ENCODE measurements at regions not wholly inside any gene's neighbourhood (a gene's known extent, or its start where the extent isn't known, plus 50 kb on each side); places are given as distances from the start of the nearest gene placed in this dataset.

DNA sequence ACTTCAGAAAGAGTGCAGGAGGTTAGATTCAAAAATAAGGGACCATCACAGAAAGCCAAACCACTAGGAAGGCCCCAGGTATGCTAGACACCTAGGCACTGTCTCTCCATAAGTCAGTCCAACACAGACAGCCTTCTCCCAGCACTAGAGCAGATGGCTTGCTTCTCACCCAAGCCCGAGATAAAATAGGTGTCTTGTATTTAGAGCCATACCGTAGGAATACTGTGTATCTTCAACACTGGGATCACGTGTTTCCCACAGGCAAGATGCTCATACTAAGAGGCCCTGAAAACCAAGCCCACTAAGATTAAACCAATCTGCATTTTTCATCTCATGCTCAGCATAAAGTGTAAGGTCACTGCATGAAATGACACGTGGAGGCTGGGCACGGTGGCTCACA is 223.3 kb upstream of the KAZN start:
- whole genome bisulfite sequencing (ENCODE audit: insufficient coverage) = 90% methylated on average over 3 of the region's 5 CpGs
- no peaks in the 10 kb centered on the region for H3K36me3 ChIP-seq (replicated peaks in 1 of 2; ENCODE audit: control insufficient read depth in 1 of 2, insufficient read depth in 2 of 2, low read length in 2 of 2)
- Mint-ChIP-seq H3K27ac (no peak overlapping the region), H3K4me1 (no peaks in the 10 kb centered on the region), H3K36me3 (no peaks in the 10 kb centered on the region), H3K9me3 (peaks cover 2 to 20% (median 14%) of the 10 kb centered on the region in 7 donors), H3K27me3 (ENCODE audit: low read depth in 3 of 3) (peaks cover 2 to 4% (median 3%) of the 10 kb centered on the region in 3 donors), H3K4me3 (no peak overlapping the region)
- H3K4me2 ChIP-seq (replicated peaks; ENCODE audit: extremely low read depth, low read length, poor library complexity, severe bottlenecking) = no peak overlapping the region
- peaks cover 11 to 14% of the 10 kb centered on the region in 2 donors for H3K9me3 ChIP-seq (replicated peaks in 1 of 2; ENCODE audit: control insufficient read depth in 1 of 2, insufficient read depth in 1 of 2, low read length in 2 of 2)
- no peak for DNase-seq
- H3K27me3 ChIP-seq (ENCODE audit: control insufficient read depth in 2 of 2, insufficient read depth in 2 of 2, low read length in 2 of 2) = no peaks in the 10 kb centered on the region
- H3K4me1 ChIP-seq (ENCODE audit: control insufficient read depth in 1 of 2, insufficient read depth in 2 of 2, low read length in 2 of 2) = no peaks in the 10 kb centered on the region
- H2AFZ ChIP-seq (ENCODE audit: insufficient read depth, low read depth, low read length, poor library complexity, severe bottlenecking) = no peak overlapping the region
- intact Hi-C loops (cut with micrococcal nuclease) = no loop called here
- H3K79me2 ChIP-seq (ENCODE audit: insufficient read depth, low read length) = no peaks in the 10 kb centered on the region
- TF ChIP-seq, protein P1, sequence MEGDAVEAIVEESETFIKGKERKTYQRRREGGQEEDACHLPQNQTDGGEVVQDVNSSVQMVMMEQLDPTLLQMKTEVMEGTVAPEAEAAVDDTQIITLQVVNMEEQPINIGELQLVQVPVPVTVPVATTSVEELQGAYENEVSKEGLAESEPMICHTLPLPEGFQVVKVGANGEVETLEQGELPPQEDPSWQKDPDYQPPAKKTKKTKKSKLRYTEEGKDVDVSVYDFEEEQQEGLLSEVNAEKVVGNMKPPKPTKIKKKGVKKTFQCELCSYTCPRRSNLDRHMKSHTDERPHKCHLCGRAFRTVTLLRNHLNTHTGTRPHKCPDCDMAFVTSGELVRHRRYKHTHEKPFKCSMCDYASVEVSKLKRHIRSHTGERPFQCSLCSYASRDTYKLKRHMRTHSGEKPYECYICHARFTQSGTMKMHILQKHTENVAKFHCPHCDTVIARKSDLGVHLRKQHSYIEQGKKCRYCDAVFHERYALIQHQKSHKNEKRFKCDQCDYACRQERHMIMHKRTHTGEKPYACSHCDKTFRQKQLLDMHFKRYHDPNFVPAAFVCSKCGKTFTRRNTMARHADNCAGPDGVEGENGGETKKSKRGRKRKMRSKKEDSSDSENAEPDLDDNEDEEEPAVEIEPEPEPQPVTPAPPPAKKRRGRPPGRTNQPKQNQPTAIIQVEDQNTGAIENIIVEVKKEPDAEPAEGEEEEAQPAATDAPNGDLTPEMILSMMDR (IDR thresholded peaks at IDR 0.05) = no peak
- no peak overlapping the region for H3K27ac ChIP-seq (ENCODE audit: low read depth in 1 of 2, low read length in 2 of 2)
- H3K9ac ChIP-seq (ENCODE audit: insufficient read depth, low read length, poor library complexity, severe bottlenecking) = no peak overlapping the region
- no peak overlapping the region for H3K4me3 ChIP-seq (replicated peaks in 1 of 3; ENCODE audit: low read depth in 2 of 3, low read length in 3 of 3)
- no peaks in the 10 kb centered on the region for H4K20me1 ChIP-seq (ENCODE audit: insufficient read depth, low read length)

DNA sequence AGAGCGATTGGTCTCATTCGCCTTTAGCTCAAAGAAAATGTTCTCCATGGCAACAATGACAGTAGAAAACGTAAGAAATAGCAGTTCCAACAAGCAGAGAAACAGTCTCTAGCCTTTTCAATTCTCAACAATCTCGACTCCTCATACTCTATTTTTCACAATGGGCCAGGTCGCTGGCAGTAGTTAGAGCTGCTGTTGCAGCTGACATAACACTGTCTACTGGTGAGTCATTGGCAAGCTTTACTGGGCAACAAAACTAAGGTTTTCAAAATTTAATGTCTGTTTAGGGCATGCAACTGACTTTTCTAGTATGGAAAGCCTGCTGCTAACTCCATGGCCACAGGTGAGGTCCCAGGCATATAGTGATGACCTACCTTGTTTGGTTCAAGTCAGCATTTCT is 221.1 kb upstream of the KAZN start:
- Mint-ChIP-seq H3K4me3 (no peak overlapping the region), H3K36me3 (no peaks in the 10 kb centered on the region), H3K27me3 (ENCODE audit: low read depth in 3 of 3) (peaks cover 2 to 4% (median 3%) of the 10 kb centered on the region in 3 donors), H3K27ac (no peak overlapping the region), H3K4me1 (no peaks in the 10 kb centered on the region), H3K9me3 (peaks cover 7 to 28% (median 24%) of the 10 kb centered on the region in 7 donors)
- Histone ChIP-seq H3K27me3 (ENCODE audit: control insufficient read depth in 2 of 2, insufficient read depth in 2 of 2, low read length in 2 of 2) (no peaks in the 10 kb centered on the region), H3K9ac (ENCODE audit: insufficient read depth, low read length, poor library complexity, severe bottlenecking) (no peak overlapping the region), H3K27ac (ENCODE audit: low read depth in 1 of 2, low read length in 2 of 2) (no peak overlapping the region), H4K20me1 (ENCODE audit: insufficient read depth, low read length) (no peaks in the 10 kb centered on the region), H3K4me1 (ENCODE audit: control insufficient read depth in 1 of 2, insufficient read depth in 2 of 2, low read length in 2 of 2) (no peaks in the 10 kb centered on the region), H3K9me3 (replicated peaks in 1 of 2; ENCODE audit: control insufficient read depth in 1 of 2, insufficient read depth in 1 of 2, low read length in 2 of 2) (peaks cover 12 to 17% of the 10 kb centered on the region in 2 donors), H3K36me3 (replicated peaks in 1 of 2; ENCODE audit: control insufficient read depth in 1 of 2, insufficient read depth in 2 of 2, low read length in 2 of 2) (no peaks in the 10 kb centered on the region), H2AFZ (ENCODE audit: insufficient read depth, low read depth, low read length, poor library complexity, severe bottlenecking) (no peak overlapping the region), H3K4me2 (replicated peaks; ENCODE audit: extremely low read depth, low read length, poor library complexity, severe bottlenecking) (no peak overlapping the region), H3K4me3 (replicated peaks in 1 of 3; ENCODE audit: low read depth in 2 of 3, low read length in 3 of 3) (no peak overlapping the region), H3K79me2 (ENCODE audit: insufficient read depth, low read length) (no peaks in the 10 kb centered on the region)
- TF ChIP-seq, protein P1 (IDR thresholded peaks at IDR 0.05) = no peak
- intact Hi-C loops (cut with micrococcal nuclease) = no loop called here
- 92% methylated on average over 4 of the region's 5 CpGs for WGBS (ENCODE audit: insufficient coverage)
- no peak for DNase-seq
